ES-I3 (cell line): ENCODE measurements at regions not wholly inside any gene's neighbourhood (a gene's known extent, or its start where the extent isn't known, plus 50 kb on each side); places are given as distances from the start of the nearest gene placed in this dataset.
"Not testable (repeated sequence)": the region's sequence is repeated elsewhere in the genome, so short reads cannot be mapped to it uniquely, and the experiment has no call there.

ENCODE experiments used
- H3K36me3 ChIP-seq: 2 replicates; pipeline ENCODE4 v1.6.1; 2013; ENCODE audit warnings: mild to moderate bottlenecking, low read length, control low read depth, moderate library complexity; ENCODE audit not compliant: insufficient read depth
- H3K4me1 ChIP-seq: 2 replicates; pipeline ENCODE4 v1.6.1; 2013; ENCODE audit warnings: mild to moderate bottlenecking, control low read depth, low read length; ENCODE audit not compliant: insufficient read depth
- H3K9ac ChIP-seq: 2 replicates; pipeline ENCODE4 v1.6.1; 2013; ENCODE audit warnings: low read depth, mild to moderate bottlenecking, low read length, moderate library complexity
- H3K9me3 ChIP-seq: 2 replicates; pipeline ENCODE4 v1.6.1; 2013; ENCODE audit warnings: mild to moderate bottlenecking, low read length, moderate library complexity; ENCODE audit not compliant: control insufficient read depth, insufficient read depth

DNA sequence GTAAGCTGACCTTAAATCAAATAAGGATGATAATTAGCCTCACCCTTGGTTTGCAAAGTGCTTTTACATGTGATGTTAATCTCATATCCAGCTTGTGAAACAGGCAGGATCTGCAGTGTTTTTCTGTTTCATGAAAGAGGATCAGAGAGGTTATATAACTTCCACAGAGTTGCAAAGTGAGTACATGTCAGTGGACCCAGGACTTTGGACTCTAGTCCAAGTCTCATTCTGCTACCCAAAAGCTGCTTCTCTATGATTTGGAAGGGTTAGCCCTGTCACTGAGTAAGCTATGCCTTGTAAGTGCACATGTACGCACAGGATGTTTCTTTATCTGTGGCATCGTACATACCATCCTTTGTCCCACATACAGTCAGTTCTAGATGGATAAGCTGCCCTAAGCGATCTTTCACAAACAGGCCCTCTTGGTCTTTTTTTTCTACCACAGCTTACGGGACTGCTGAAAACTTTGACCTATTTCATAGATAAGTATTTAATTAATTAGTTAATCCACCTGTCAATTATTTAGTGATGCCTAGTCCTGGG is 322.9 kb downstream of the TMEM38B start:
- Histone ChIP-seq H3K9ac (no peak overlapping the region), H3K36me3 (no peaks in the 10 kb centered on the region), H3K4me1 (peaks cover 20% of the 10 kb centered on the region), H3K9me3 (no peaks in the 10 kb centered on the region)

DNA sequence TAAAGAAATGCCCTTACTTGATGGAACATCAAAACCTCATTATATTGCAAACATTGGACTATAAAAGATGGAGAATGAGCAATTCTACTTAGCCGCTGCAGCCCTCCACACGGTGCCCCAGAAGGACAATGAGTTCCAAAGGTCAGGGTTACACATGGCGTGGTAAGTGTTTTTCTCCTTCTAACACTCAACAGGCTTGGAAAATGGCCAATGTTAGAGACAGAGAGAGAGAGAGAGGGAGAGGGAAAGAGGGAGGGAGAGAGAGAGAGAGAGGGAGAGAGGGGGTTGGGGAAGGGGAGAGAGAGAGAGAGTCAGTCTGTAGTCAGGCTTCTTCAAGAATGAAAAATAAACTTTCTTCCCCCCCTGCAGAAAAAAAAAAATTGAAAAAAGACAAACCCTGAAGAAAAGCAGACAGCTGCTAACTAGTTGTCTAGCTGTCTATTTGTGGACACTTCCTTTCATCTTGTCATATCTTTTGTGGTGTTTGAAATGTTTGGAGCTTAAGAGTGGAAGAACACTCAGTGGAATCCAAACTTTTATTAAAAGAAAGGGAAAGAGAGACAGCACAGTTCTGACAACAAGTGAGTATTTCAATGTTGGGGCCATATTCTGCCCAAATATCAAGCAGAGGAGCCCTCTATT is 324.8 kb downstream of the TMEM38B start:
- H3K36me3 ChIP-seq: no peaks in the 10 kb centered on the region
- no peaks in the 10 kb centered on the region for H3K9me3 ChIP-seq
- H3K4me1 ChIP-seq: peaks cover 20% of the 10 kb centered on the region
- no peak overlapping the region; the same call in 1 of the 2 replicates for H3K9ac ChIP-seq

DNA sequence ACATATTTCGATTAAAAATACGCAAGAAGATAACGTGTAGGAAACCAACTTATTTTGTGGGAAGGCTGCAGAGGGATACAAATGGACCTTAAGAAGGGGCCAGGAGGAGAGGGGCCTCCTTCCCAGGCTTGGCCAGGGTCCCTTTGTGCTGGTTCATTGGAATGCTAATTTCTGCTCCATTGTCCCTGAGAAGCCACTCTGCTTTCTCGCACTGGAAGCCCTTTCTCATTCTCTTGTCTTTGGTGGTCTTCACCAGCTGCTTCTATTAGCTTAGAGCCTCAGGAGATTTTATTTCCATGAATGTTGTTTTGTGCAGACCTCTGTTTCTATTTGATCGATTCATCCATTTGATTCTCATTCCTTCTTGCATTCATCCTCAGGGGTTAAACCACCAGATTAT is 325.4 kb downstream of the TMEM38B start:
- no peak overlapping the region; the same call in 1 of the 2 replicates for H3K9ac ChIP-seq
- H3K4me1 ChIP-seq: peaks cover 20% of the 10 kb centered on the region
- no peaks in the 10 kb centered on the region for H3K36me3 ChIP-seq
- H3K9me3 ChIP-seq: no peaks in the 10 kb centered on the region

DNA sequence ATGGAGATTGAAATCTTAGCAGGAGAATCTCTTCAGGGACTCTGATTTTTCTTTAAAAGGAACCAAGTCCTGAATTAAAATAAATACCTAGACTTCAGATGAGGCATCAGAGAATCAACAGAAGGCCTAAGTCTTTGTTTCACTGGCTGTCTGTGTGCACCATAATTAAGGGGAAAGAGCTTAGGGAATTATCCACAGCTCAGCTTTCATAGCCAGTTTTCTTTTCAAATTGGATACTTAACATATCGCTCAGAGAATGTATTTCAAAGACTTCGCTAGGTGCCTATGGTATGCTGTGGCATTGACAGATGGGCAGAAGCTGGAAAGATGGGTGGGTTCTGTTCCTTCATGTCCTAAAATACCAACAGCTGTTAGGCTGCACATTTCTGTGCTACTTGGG is 325.8 kb downstream of the TMEM38B start:
- Histone ChIP-seq H3K36me3 (no peaks in the 10 kb centered on the region), H3K4me1 (peaks cover 20% of the 10 kb centered on the region), H3K9ac (no peak overlapping the region), H3K9me3 (no peaks in the 10 kb centered on the region)

DNA sequence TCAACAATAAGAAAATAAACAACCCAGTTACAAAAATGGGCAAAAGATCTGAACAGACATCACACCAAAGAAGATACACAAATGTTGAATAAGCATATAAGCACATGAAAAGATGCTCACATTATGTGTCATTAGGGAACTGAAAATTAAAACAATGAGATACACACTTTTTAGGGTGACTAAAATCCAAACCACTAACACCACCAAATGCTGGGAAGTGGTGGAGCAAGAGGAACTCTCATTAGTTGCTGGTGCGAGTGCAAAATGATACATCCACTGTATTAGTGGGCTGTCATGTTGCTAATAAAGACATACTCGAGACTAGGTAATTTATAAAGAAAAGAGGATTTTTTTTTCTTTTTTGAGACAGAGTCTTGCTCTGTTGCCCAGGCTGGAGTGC is 329.1 kb downstream of the TMEM38B start:
- peaks cover 20% of the 10 kb centered on the region for H3K4me1 ChIP-seq
- no peak overlapping the region for H3K9ac ChIP-seq
- H3K36me3 ChIP-seq: no peaks in the 10 kb centered on the region
- H3K9me3 ChIP-seq: no peaks in the 10 kb centered on the region

DNA sequence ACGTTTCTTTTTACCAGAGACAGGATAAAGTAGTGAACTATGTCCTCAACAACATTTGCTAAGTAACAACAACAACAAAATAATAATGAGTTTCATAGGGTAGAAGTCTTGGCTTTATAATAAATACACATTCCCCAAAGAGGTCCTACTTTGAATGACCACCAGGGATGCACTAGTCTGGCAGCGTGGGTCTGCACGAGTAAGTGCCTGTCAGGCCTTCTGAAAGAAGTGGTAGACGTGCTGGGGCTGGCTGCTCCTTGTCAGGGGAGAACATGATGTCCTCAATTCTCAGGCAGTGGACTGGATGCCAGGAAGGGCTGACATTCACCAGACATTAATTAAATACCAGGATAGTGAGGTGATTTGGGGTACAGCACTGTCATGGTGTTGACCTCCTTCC is 331.1 kb downstream of the TMEM38B start:
- H3K4me1 ChIP-seq: peaks cover 1% of the 10 kb centered on the region; the same call in 1 of the 2 replicates
- H3K9me3 ChIP-seq: no peaks in the 10 kb centered on the region
- H3K9ac ChIP-seq: no peak overlapping the region
- H3K36me3 ChIP-seq: no peaks in the 10 kb centered on the region

DNA sequence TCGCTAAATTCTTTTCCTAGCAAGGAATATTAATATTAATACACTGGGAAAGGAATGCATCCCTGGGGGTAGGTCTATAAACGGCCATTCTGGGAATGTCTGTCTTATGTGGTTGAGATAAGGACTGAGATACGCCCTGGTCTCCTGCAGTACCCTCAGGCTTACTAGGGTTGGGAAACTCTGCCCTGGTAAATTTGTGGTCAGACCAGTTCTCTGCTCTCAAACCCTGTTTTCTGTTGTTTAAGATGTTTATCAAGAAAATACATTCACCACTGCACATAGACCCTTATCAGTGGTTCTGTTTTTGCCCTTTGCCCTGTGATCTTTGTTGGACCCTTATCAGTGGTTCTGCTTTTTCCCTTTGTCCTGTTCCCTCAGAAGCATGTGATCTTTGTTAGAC is 335.8 kb downstream of the TMEM38B start:
- H3K36me3 ChIP-seq, H3K4me1 ChIP-seq, H3K9ac ChIP-seq: not testable (repeated sequence)

DNA sequence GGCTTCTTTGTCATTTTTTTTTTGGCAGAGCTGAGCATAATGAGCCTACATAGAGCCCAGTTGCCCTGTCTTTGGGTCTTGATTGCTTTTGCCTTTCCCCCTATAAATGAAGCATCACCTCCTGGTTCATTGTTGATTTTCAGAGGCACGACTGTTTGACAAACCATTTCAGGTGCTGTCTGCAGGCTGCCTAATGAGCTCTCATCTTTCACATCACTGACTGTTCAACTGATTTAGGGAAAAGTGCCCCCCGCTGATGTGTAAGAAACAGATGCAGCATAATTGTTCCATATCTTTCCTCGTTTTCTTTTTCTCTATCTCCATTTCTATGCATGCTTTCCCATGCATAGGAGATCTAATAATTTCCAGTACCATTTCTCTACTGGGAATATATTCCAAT is 338.6 kb downstream of the TMEM38B start:
- Histone ChIP-seq H3K9ac (no peak overlapping the region), H3K36me3 (no peaks in the 10 kb centered on the region), H3K9me3 (0 out of 2 replicates have a peak, but pooled peaks cover 3% of the 10 kb centered on the region), H3K4me1 (peaks cover 8% of the 10 kb centered on the region)

More for the DNA sequence above, 335.8 kb downstream of the TMEM38B start:
- not testable (repeated sequence) for H3K9me3 ChIP-seq

DNA sequence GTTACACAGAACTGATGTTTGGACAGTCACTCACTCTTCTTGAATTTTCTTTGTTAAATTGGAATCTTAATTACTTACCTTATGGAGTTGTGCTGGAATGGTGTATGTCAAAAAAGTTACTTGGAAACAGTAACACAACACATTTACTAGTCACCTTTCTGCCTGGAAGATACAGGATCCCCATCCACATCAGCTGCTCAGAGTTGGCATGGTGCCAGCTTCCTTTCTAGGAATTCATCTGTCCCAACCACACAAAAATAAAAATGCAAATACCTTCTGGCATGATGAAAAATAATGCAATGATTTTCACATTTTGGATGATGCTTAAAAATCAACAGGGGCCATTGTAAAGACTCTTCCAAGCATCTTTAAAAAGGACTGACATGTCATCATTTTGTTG is 341.5 kb downstream of the TMEM38B start:
- Histone ChIP-seq H3K36me3 (no peaks in the 10 kb centered on the region), H3K4me1 (peaks cover 20% of the 10 kb centered on the region), H3K9me3 (0 out of 2 replicates have a peak, but pooled peaks cover 1% of the 10 kb centered on the region), H3K9ac (no peak overlapping the region)

DNA sequence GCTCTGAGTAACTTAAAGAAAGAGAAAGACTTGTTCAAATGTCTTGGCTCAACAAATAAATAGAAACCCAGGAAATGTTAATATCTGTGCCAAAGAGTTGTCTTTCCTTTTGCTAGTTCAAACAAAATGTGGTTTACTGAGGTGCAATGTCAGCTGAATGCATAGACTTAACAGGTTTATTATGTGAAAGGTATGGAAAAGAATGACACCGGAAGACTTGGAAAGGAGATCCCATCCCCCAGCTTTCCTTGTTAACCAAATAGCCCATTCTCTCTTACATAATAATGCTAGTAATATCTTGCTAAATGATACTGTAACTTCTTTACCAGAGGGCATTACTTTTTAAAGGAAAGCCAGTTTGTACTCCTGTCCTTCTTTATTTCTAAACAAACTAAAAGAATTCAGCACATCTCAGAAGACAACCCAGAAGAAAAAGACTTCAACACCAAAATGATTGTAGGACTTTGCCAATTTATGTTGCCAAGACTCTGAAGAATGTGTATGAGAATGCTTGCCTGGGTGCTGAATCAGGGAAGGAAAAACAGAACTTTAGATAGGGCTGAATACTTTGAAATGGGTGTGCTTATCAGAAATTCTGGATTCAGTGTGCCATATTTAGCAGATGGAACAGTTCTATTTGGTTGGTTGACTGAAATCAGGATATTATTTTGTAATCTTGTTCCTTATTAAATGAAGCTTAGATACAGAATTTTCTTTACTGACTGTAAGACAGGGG is 344.1 kb downstream of the TMEM38B start:
- peaks cover 20% of the 10 kb centered on the region for H3K4me1 ChIP-seq
- no peaks in the 10 kb centered on the region for H3K9me3 ChIP-seq
- H3K9ac ChIP-seq: no peak overlapping the region
- no peaks in the 10 kb centered on the region for H3K36me3 ChIP-seq

DNA sequence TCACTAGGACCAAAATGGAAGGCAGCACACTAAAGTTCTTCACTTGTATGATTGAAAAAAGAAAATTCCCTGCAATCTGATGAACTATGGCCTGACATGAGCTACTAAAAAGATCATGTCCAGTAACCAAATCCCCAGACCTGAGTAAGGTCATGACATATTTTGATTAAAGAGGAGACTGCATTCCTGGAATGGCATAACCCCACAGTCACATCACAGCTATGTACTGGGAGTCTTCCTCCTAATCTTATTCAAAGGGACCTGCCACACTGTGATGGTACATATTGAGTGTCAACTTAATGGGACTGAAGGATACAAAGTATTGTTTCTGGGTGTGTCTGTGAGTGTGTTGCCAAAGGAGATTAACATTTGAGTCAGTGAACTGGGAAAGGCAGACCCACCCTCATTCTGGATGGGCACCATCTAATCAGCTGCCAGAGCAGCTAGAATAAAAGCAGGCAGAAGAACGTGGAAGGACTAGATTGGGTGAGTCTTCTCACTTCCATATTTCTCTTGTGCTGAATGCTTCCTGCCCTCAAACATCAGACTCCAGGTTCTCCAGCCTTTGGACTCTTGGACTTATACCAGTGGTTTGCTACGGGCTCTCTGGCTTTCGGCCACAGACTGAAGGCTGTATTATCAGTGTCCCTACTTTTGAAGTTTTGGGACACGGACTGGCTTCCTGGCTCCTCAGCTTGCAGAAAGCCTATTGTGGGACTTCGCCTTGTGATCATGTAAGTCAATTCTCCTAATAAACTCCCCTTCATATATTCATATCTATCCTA is 345.0 kb downstream of the TMEM38B start:
- Histone ChIP-seq H3K36me3 (no peaks in the 10 kb centered on the region), H3K9me3 (no peaks in the 10 kb centered on the region), H3K4me1 (peaks cover 20% of the 10 kb centered on the region)

DNA sequence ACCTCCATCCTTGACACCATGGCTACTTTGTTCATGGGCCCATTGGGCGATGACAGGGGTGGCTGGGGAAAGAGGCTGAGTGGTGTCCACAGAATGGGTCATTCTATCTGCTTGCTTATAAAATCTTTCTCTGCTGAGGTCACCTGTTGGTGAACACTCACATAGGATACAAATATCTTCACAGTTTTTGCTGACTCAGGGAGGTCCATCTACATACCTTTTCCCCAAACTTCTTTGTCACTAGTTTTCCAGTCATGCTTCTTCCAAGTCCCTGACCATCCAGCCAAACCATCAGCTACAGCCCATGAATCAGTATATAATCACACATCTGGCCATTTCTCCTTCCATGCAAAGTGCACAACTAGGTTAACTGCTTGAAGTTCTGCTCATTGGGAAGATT is 347.6 kb downstream of the TMEM38B start:
- H3K4me1 ChIP-seq: peaks cover 20% of the 10 kb centered on the region
- H3K36me3 ChIP-seq, H3K9ac ChIP-seq, H3K9me3 ChIP-seq: not testable (repeated sequence)

More for the DNA sequence above, 345.0 kb downstream of the TMEM38B start:
- no peak overlapping the region for H3K9ac ChIP-seq

DNA sequence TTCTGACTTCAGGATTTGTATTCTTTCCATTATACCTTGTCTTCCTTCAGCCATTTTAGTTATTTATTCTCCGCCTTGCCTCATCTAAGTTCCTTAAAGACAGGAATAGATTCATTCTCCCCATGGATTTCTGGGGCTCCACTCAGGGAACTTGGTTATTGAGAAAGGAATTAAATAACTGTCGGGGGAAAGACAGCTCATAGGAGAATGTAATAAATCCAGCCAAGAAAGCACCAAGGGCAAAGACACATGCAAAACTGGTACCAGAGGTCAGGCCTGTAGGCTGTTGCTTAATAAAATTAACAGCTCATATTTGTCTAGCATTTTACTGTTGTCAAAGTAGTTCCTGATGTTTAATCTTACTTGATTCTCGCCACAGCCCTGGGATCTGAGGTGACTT is 357.2 kb downstream of the TMEM38B start:
- Histone ChIP-seq H3K36me3 (no peaks in the 10 kb centered on the region), H3K9ac (no peak overlapping the region; the same call in 1 of the 2 replicates), H3K9me3 (no peaks in the 10 kb centered on the region), H3K4me1 (peaks cover 3% of the 10 kb centered on the region; the same call in 1 of the 2 replicates)

DNA sequence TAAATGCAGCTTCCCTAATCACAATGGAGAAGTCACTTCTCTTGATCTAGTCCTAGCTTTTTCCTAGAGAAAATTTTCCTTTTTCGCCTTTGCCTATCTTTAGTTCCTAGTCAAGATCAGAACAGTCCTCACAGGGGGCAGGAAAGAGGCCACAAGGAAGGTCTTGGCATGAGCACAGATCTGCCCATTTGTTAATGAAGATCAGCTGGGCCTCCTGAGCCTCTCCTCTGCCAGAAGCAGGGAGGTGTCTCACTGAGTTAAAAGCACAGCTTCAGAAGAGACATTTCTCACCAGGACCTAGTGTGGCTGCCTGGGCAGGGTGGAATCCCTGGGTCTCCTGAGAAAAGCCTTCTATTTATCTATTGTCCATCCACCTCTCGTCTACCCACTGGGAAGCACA is 357.8 kb downstream of the TMEM38B start:
- Histone ChIP-seq H3K4me1 (peaks cover 3% of the 10 kb centered on the region; the same call in 1 of the 2 replicates), H3K9ac (no peak overlapping the region), H3K9me3 (no peaks in the 10 kb centered on the region), H3K36me3 (no peaks in the 10 kb centered on the region)
